Endothelial cell of umbilical vein (primary cell): ENCODE measurements at regions not wholly inside any gene's neighbourhood (a gene's known extent, or its start where the extent isn't known, plus 50 kb on each side); places are given as distances from the start of the nearest gene placed in this dataset.

ENCODE experiments used
- BruUV-seq: library from RNA; stranded (reverse); fragments of 400-500 nt; replicated peaks from 2 replicates; lab custom pipeline; 2021; lab: Mats Ljungman, UMichigan
- CTCF ChIA-PET: fragments of 300-600, 350-600 bp; sonication (Branson Sonifier 250); formaldehyde crosslinking; loops from one replicate; lab custom pipeline; 2021; ENCODE audit warnings: antibody characterized with exemption, inconsistent platforms; lab: Charles Lee
- POLR2A ChIA-PET: fragments of 300-600, 350-600 bp; sonication (Branson Sonifier 250); formaldehyde crosslinking; loops from one replicate; lab custom pipeline; 2021; ENCODE audit warnings: antibody characterized with exemption, inconsistent platforms; lab: Charles Lee
- DNase-seq: peaks from one replicate; pipeline ENCODE4 v3.0.0-alpha.2; 2011; ENCODE audit warnings: low read depth, low spot score
- FAIRE-seq: peaks from 2 replicates; lab custom pipeline; 2011; peaks lifted over from hg19 to GRCh38; lab: Jason Lieb, UNC
- H2AFZ ChIP-seq: 2 replicates; pipeline ENCODE4 v1.6.0; 2012; ENCODE audit warnings: low read depth, low read length, control low read depth, inconsistent platforms
- H3K27ac ChIP-seq: 2 replicates; pipeline ENCODE4 v1.5.1; 2011; ENCODE audit warnings: low read depth, mild to moderate bottlenecking, control low read depth, low read length, moderate library complexity; ENCODE audit not compliant: insufficient read depth
- H3K27me3 ChIP-seq, 2 experiments: 2 replicates each; pipeline versions ENCODE4 v1.6.0 to v1.6.1; 2011; ENCODE audit warnings: low read length in 2 of 2, mixed read lengths in 1 of 2; ENCODE audit not compliant: control insufficient read depth in 2 of 2, insufficient read depth in 2 of 2
- H3K36me3 ChIP-seq, 2 experiments: 2 replicates in 1 of 2; 3 replicates in 1 of 2; pipeline ENCODE4 v1.5.1; 2011; ENCODE audit warnings: low read length in 2 of 2, mild to moderate bottlenecking in 1 of 2, moderate library complexity in 1 of 2; ENCODE audit not compliant: control insufficient read depth in 2 of 2, insufficient read depth in 2 of 2; ENCODE audit errors: extremely low read depth in 1 of 2
- H3K4me1 ChIP-seq: 3 replicates; pipeline ENCODE4 v1.5.1; 2011; ENCODE audit warnings: mild to moderate bottlenecking, low read length; ENCODE audit not compliant: control insufficient read depth, insufficient read depth; ENCODE audit errors: extremely low read depth
- H3K4me2 ChIP-seq: 2 replicates; pipeline ENCODE4 v1.6.1; 2011; ENCODE audit warnings: low read length, control low read depth, mixed read lengths; ENCODE audit not compliant: insufficient read depth
- H3K4me3 ChIP-seq, 3 experiments: fragments of 200-600 bp in 1 of 3; sonication (generic), shearing (Covaris generic) in 1 of 3; replicated peaks in 1 of 3; 2 replicates each; pipeline ENCODE4 v1.5.1; 2011 to 2016; ENCODE audit warnings: control low read depth in 3 of 3, low read length in 3 of 3, mild to moderate bottlenecking in 2 of 3, inconsistent platforms in 1 of 3, low read depth in 1 of 3, moderate library complexity in 1 of 3; ENCODE audit not compliant: insufficient read depth in 1 of 3
- H3K79me2 ChIP-seq: 2 replicates; pipeline ENCODE4 v1.6.0; 2012; ENCODE audit warnings: low read length, inconsistent platforms; ENCODE audit not compliant: control insufficient read depth, insufficient read depth
- H3K9ac ChIP-seq: replicated peaks from 2 replicates; pipeline ENCODE3; 2011; ENCODE audit warnings: low read length, control low read depth; ENCODE audit not compliant: insufficient read depth; ENCODE audit errors: extremely low read depth
- H3K9me1 ChIP-seq: replicated peaks from 3 replicates; pipeline ENCODE4 v1.6.0; 2011; ENCODE audit warnings: mild to moderate bottlenecking, low read length; ENCODE audit not compliant: control insufficient read depth, insufficient read depth; ENCODE audit errors: extremely low read depth
- H3K9me3 ChIP-seq: replicated peaks from 2 replicates; pipeline ENCODE4 v1.5.1; 2012; ENCODE audit warnings: low read length, inconsistent platforms; ENCODE audit not compliant: control insufficient read depth, insufficient read depth
- H4K20me1 ChIP-seq: replicated peaks from 2 replicates; pipeline ENCODE3; 2011; ENCODE audit warnings: mild to moderate bottlenecking, low read length; ENCODE audit not compliant: control insufficient read depth, insufficient read depth; ENCODE audit errors: extremely low read depth
- EZH2 ChIP-seq: IDR thresholded peaks from 2 replicates; pipeline ENCODE4 v1.6.1; 2012; ENCODE audit warnings: borderline replicate concordance, low read depth, mild to moderate bottlenecking, moderate library complexity, low read length, inconsistent platforms; ENCODE audit not compliant: severe bottlenecking
- FOS ChIP-seq: IDR thresholded peaks from 2 replicates; pipeline ENCODE4 v1.6.1; 2011; ENCODE audit warnings: mild to moderate bottlenecking, low read length, moderate library complexity, borderline replicate concordance; ENCODE audit not compliant: insufficient read depth
- GATA2 ChIP-seq: IDR thresholded peaks from 2 replicates; pipeline ENCODE4 v1.7.0; 2011; ENCODE audit warnings: low read depth, mild to moderate bottlenecking, moderate library complexity, mixed read lengths, low read length; ENCODE audit not compliant: insufficient read length, insufficient read depth
- JUN ChIP-seq: IDR thresholded peaks from 2 replicates; pipeline ENCODE4 v1.6.1; 2011; ENCODE audit warnings: borderline replicate concordance, low read depth; ENCODE audit not compliant: insufficient read length, insufficient read depth
- MYC ChIP-seq: IDR thresholded peaks from one replicate; pipeline ENCODE4 v1.6.1; 2011; ENCODE audit warnings: mild to moderate bottlenecking, low read depth, low read length
- POLR2A ChIP-seq: IDR thresholded peaks from 2 replicates; pipeline ENCODE4 v1.6.1; 2012; ENCODE audit warnings: low read depth, mild to moderate bottlenecking, control low read depth, low read length
- POLR2AphosphoS5 ChIP-seq: IDR thresholded peaks from 2 replicates; pipeline ENCODE4 v1.6.1; 2012; ENCODE audit warnings: low read depth, mild to moderate bottlenecking, control low read depth, low read length, moderate library complexity; ENCODE audit not compliant: insufficient read depth
- dilution Hi-C: fragments of 300-500 bp; cut with MboI; formaldehyde crosslinking; loops from one replicate; pipeline ENCODE4 v1.15.0; 2019; ENCODE audit warnings: low sequenced_read_pairs; ENCODE audit not compliant: extremely low pct_ligation_motif_present
- intact Hi-C: fragments of 100-400 bp; cut with micrococcal nuclease; formaldehyde crosslinking; loops from one replicate; pipeline ENCODE4 v1.10.0; 2022
- TF ChIP-seq, protein P1 (sequence below): IDR thresholded peaks from 2 replicates; pipeline ENCODE4 v1.6.1; 2011; ENCODE audit not compliant: insufficient read depth, insufficient read length
- TF ChIP-seq, protein P2 (sequence below), 2 donors: IDR thresholded peaks; 1 replicate in 1 of 2; 2 replicates in 1 of 2; pipeline ENCODE4 v1.5.1; 2011; ENCODE audit warnings: low read length in 2 of 2, mild to moderate bottlenecking in 2 of 2, moderate library complexity in 2 of 2, control low read depth in 1 of 2, inconsistent platforms in 1 of 2, low read depth in 1 of 2; ENCODE audit not compliant: insufficient read depth in 1 of 2; ENCODE audit errors: extremely low read depth in 1 of 2

GRCh38 chr4:129468624-129469023 is 372.7 kb downstream of the C4orf33 start:
- Histone ChIP-seq H3K9me3 (no peaks in the 10 kb centered on the region), H3K4me2 (no peak overlapping the region), H3K9ac (no peak overlapping the region), H3K4me1 (no peaks in the 10 kb centered on the region), H3K79me2 (no peaks in the 10 kb centered on the region), H4K20me1 (no peaks in the 10 kb centered on the region), H3K27me3 (no peaks in the 10 kb centered on the region), H3K27ac (no peak overlapping the region), H3K9me1 (no peaks in the 10 kb centered on the region), H3K4me3 (no peak overlapping the region), H3K36me3 (no peaks in the 10 kb centered on the region), H2AFZ (no peak overlapping the region)
- FAIRE-seq (no peak), DNase-seq (no peak)
- dilution Hi-C loops (no loop called here), intact Hi-C loops (no loop called here)
- TF ChIP-seq POLR2AphosphoS5 (no peak), POLR2A (no peak), GATA2 (no peak), JUN (no peak)
- TF ChIP-seq, protein P1, sequence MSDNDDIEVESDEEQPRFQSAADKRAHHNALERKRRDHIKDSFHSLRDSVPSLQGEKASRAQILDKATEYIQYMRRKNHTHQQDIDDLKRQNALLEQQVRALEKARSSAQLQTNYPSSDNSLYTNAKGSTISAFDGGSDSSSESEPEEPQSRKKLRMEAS: no peak
- ChIA-PET CTCF (no interaction called here), POLR2A (no interaction called here)
- no TSS peak for BruUV-seq

DNA sequence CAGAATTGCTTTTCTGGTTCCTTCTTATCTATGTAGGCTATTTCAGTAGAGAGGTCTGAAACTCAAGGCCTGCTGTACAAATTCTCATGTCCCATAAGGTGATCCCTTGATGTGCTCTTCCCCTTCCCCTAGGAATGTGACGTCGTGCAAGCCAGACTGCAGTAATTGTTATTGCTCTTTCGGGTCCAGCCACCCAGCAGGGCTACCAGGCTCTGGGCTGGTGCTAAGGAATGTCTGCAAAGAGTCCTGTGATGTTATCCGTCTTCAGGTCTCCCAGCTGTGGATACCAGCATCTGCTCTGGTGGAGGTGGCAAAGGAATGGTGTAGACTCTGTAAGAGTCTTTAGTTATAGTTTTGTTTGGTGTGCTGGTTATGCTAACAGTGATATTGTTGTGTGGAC is 378.7 kb downstream of the C4orf33 start:
- H2AFZ ChIP-seq: no peak overlapping the region
- intact Hi-C loops (no loop called here), dilution Hi-C loops (no loop called here)
- no peaks in the 10 kb centered on the region for H3K9me1 ChIP-seq
- ChIA-PET POLR2A (no interaction called here), CTCF (interaction anchor here (1.1 kb wide), 1 partner anchor 9 kb away, joined by 3 read pairs; no protein-coding TSS in a partner anchor)
- DNase-seq: no peak
- BruUV-seq: no TSS peak
- no peak overlapping the region for H3K9ac ChIP-seq
- H3K27ac ChIP-seq: no peak overlapping the region
- no peak for FAIRE-seq
- no peaks in the 10 kb centered on the region for H3K4me1 ChIP-seq
- no peak for TF ChIP-seq GATA2
- no peak for TF ChIP-seq POLR2A
- TF ChIP-seq FOS: no peak
- TF ChIP-seq, protein P2, sequence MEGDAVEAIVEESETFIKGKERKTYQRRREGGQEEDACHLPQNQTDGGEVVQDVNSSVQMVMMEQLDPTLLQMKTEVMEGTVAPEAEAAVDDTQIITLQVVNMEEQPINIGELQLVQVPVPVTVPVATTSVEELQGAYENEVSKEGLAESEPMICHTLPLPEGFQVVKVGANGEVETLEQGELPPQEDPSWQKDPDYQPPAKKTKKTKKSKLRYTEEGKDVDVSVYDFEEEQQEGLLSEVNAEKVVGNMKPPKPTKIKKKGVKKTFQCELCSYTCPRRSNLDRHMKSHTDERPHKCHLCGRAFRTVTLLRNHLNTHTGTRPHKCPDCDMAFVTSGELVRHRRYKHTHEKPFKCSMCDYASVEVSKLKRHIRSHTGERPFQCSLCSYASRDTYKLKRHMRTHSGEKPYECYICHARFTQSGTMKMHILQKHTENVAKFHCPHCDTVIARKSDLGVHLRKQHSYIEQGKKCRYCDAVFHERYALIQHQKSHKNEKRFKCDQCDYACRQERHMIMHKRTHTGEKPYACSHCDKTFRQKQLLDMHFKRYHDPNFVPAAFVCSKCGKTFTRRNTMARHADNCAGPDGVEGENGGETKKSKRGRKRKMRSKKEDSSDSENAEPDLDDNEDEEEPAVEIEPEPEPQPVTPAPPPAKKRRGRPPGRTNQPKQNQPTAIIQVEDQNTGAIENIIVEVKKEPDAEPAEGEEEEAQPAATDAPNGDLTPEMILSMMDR (IDR thresholded peaks at IDR 0.05; ENCODE audit: extremely low read depth in 1 of 2, insufficient read depth in 1 of 2, low read depth in 1 of 2, low read length in 2 of 2): no peak
- TF ChIP-seq JUN: no peak
- no peak for TF ChIP-seq POLR2AphosphoS5
- TF ChIP-seq, protein P1: no peak
- TF ChIP-seq MYC: no peak
- no peak for TF ChIP-seq EZH2
- H3K4me3 ChIP-seq: no peak overlapping the region
- H3K9me3 ChIP-seq: no peaks in the 10 kb centered on the region
- no peaks in the 10 kb centered on the region for H4K20me1 ChIP-seq
- H3K36me3 ChIP-seq: no peaks in the 10 kb centered on the region
- no peaks in the 10 kb centered on the region for H3K27me3 ChIP-seq
- no peaks in the 10 kb centered on the region for H3K79me2 ChIP-seq
- no peak overlapping the region for H3K4me2 ChIP-seq
